ENCODE measurements at regions not wholly inside any gene's neighbourhood (a gene's known extent, or its start where the extent isn't known, plus 50 kb on each side); places are given as distances from the start of the nearest gene placed in this dataset.

DNA sequence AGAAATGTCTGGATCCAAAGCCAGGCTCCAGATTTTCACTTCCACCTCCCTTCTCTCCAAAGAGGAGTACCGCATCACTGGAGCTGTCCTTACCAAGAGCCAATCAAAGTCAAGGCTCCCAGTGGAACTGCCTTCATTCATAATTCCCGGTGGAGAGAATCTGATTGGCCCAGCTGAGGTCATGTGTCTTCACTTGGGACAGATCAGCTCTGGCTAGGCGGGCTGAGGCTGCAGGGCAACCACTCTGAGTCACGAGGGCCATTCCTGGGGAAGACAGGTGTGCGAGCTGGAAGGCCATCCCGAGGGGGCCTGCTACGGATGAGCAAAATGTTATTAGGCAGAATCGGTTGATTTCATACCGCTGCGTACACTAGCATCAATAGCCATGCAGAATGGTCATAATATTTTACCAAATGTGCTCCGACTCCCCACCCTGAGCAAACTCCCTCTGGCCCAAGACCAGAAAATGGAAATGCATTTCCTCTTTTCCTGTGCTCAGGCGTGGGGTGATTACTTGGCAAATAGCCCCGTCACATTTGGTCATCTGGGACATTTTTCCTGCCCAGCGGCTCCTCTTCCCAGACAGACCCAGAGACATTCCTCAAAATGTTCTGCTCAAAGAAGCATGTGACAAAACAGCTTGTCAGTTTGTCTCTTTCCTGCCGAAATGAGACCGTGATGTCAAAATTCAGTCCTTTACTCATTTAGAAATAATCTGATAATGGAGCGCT lies 111.1 kb downstream of the AIPL1 start:
- no peak for DNase-seq

DNA sequence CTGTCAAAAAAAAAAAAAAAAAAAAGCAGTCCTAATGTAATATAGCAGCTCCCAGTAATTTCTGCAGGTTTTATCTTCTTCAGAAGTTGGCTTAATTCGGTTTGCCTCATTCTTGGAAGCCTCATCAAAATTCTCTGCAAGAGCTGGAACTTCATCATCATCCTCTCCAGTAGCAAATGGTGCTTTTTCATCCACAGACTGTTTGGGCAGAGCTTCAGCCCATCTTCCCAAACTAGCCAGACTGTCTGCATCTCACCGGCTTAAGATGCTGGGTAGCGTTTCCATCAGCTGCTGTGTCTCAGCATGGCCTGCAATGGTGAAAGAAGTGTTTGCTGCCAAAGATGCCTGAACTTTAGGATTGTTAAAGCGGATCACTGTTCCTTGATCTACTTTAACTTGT lies 112.6 kb downstream of the AIPL1 start:
- no peak for DNase-seq

DNA sequence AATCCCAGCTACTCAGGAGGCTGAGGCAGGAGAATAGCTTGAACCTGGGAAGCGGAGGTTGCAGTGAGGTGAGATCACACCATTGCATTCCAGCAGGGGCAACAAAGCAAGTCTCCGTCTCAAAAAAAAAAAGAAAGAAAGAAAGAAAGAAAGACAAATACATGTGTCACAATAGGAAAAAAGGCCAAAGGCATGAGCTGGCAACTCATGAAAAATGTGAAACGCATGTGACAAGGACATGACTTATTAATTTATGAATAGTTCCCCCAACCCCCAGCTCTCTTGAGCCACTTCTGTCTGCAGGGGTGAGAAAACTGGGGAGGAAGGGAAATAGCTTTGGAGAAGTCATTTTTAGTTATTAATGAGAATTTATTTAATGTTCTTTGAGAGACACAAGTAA lies 120.6 kb downstream of the AIPL1 start:
- DNase-seq, result no peak

DNA sequence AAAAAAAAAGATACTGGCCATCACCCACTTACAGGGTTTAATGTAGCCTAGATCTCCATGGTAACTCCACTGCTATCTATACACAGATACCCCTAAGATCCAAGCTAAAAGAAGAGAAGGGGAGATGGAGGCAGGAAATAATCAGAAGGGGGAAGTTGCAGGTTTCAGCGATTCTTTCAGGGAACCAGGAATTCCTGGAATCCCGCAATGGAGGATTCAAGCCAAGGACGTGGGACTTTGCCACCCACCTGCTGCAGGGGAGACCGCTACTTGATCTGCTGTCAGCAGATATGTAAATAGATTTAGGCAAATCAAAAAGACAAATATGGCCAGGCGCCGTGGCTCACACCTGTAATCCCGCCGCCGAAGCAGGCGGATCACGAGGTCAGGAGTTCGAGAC lies 121.1 kb downstream of the AIPL1 start:
- no peak for DNase-seq

DNA sequence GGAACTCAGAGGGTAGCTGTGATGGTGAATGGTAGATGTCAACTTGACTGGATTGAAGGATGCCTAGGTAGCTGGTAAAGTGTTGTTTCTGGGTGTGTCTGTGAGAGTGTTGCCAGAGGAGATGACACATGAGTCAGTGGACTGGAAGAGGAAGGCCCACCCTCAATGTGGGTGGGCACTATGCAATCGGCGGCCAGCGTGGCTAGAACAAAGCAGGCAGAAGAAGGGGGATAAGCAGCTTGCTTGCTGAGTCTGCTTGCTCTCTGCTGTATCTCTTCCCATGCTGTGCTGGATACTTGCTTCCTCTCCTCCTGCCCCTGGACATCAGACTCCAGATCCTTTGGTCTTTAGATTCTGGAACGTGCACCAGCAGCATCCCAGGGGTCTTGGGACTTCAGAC lies 128.1 kb downstream of the AIPL1 start:
- DNase-seq, result no peak

DNA sequence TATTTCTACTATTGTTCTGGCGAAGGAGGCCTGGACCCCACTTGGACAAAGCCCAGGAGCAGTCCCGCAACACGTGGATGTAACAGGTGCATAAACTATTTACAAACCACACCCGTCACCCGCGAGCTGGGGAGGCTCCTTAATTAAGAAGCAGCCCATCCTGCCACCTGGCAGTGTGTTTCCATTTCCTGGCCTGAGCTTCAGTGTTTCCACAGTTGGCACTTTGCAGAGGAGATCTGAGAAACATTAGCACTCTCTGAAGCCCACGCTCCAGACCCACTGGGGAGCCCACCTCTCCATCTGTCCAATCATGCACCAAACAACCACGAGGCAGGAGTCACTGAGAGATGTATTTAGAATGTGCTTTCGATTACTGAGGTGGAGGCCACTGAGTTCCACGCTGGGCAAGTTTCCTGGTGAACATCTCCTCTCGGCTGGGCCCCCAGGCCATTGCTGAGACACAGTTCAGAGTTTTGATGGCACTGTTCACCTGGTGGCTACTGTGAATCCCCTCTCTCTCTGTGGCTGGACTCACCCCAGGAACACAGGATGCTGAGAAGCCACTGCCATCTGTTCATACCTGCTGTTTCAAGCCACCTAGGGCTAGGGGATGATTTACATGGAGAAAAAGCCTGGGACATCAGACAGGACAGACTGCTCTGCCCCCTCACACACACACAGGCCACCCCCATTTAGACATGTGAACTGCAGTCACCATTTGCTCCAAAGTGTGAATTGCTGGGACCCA lies 129.1 kb downstream of the AIPL1 start:
- DNase-seq, result no peak

DNA sequence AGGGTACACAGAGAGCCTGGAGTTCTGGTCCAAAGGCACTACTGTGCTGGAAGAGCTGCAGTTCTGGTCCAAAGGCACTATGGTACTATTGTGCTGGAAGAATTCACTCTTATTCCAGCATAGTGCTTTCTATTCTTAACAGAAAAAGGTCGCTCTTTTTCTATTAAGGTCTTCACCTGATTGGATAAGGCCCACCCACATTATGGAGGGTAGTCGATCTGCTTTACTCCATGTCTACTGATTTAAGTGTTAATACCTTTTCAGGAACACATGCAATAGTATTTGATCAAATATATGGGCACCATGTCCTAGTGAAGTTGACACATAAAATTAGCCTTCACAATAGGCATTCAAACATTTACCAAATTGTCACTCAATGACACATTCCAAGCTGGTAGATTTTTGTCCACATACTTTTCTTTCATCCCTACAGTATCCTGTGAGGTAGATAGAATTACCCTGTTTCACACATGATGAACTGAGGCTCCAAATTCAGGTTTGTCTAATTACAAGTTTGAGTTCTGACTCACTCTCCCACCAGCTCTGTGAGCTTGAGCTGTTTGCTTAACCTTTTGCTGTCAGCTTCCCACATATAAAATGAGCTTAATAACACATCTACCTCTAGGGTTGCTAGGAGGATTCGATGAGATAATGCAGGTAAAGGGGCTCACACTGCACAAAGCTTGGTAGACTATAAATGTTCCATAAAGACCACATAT lies 129.9 kb downstream of the AIPL1 start:
- DNase-seq, result no peak

DNA sequence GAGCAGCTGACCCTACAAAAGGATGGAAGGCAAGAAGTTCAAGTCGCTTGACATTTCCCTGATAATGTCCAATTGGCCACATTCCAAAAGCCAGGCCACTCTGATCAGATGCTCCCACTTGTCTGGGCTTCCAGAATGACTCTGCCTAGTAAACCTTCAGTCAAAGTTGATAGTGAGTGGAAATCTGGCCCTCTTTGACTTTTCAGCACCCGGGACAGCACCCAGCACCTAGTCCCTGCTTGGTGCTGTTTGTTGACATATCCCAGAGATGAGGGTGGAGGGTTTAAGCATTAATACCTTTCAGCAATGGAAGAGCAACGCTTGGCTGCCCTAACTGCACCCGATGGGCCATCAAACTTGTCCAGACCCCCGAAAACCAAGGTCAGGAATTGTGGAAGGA lies 131.3 kb downstream of the AIPL1 start:
- DNase-seq, result peak; percentile 54

DNA sequence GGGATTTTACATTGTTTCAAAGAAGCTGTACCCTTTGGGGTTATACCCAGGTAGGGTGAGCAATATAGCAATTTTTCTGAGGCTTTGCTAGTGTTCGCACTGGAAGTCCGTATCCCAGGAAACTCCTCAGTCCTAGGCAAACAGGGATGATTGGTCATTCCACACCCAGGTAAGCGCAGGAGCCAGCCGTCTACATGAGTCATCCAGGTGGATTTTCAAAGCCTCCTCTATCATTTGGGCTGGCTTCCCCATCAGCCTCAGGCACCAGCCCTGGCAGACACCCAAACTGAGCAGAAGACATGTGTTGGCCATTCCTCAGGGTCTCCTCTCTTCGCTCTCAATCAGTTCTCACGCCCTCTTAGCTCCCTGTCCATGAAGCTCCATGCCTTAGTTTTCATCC lies 135.6 kb downstream of the AIPL1 start:
- DNase-seq, result no peak

DNA sequence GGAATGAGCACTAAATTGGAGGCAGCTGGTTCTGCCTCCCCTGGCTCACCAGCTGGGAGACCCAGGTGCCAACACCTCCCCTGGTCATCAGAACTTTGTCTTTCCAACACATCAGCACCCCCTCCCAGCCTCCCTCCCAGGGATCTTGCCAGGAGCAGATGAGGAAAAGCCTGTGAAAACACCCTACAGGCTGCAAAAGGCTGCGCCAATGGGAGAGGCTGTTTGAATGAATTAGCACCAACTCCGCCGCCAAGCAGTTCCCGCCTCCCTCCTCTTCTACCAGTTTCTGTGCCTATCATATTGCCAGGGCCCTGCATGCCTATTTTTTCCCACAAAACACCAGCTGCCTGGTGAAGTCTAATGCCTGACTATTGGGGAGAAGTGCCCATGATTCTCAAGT lies 137.0 kb downstream of the AIPL1 start:
- DNase-seq, result no peak

DNA sequence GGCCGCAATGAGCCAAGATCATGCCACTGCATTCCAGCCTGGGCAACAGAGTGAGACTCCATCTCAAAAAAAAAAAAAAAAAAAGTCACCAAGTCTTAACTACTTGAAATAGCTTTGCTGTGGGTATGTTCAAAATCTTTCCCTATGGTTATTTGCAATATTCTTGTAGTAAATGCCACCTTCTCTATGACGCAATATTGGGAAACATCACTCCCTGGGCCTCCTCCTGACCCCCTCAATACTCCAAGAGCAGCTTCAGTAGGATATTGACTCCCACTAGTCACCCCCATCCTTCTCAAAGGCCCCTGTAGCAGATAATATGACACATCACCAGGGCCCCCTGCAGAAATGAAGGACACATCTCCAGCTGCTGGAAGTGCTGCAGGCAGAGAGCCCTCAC lies 137.8 kb downstream of the AIPL1 start:
- no peak for DNase-seq

DNA sequence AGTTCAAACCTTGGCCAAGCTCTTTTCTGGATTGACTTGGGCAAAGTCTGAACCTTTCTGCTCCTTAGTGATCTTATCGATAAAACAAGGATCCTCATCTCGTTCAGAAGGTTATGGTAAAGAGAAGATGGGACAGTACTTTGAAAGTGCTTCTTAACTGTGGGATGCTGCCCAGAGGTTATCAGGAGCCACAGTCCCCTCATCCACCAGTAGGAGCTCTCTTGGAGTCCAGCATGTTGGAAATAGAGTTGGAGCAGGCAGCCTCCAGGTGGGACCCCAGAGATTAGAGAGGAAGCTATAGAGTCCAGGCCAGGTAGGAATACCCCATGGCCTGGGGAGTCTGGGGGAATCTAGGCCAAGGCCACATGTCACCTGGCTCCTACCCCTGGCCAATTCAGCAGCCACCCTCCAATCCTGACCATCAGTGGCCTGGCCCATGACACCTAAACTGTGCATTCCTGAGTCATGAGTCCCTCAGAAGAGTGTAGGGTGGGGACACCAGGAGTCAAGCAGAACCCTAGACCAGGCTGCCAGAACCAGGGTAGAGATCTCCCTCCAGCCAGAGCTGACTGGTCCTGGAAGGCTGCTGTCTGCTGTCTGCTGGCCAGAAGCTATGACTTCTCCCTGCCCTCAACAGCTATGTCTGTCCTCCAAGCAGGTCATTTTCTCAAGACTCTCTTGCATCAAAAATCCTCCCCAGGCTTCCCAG lies 144.3 kb downstream of the AIPL1 start:
- no peak for DNase-seq

DNA sequence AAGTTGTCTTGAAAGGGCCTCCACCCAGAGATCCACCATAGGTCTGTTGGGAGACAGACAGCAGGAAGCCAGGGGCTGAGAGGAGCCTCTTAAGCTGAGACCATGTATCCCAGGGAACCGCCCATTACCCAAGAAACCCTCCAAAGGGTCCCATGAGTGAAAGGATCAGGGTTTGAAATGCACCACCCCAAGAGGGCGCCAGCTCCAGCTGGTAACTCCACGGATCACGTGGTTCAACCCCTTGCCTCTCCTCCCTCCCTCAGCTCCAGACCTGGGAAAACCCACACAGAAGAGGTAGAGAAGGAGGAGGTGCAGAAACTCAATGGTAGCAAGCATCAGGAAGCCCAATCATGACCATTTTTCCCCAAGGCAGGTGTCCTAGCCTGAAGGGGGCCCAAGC lies 148.7 kb downstream of the AIPL1 start:
- DNase-seq, result peak; percentile 5

DNA sequence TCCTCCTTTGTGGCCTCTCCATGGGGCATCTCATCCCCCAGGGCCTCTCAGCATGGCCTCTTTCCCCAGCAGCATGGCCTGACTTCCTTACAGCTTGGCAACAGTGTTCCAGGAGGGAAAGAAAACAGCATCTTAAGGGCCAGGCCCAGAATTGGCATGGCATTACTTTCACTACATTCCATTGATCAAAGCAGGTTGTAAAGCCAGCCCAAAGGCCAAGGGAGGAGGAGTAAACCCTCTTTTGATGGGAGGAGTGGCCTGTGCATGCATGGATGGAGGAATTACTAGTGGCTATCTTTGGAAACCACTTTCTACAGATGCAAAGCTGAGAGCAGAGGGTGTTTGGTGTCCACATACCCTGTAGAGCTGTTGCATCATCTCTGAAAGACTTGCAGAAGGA lies 149.4 kb downstream of the AIPL1 start:
- DNase-seq, result no peak

DNA sequence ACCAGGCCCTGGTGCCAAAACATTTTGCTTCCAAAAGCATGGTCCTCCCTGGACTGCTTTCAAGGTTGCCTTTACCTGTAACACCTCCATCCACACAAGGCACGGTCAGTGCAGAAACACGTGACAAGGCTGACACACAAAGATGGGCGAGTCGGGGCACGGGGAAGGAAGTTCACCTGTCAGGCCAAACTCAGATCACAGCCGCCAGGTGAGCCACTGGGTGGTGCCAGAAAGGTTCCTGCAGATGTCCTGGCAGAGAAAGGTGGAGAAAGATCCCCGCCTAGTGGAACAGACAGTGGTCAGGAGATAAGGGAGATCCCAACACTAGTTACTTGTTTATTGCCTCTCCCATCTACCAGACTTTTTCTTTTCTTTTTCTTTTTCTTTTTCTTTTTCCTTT lies 155.3 kb downstream of the AIPL1 start:
- no peak for DNase-seq

DNA sequence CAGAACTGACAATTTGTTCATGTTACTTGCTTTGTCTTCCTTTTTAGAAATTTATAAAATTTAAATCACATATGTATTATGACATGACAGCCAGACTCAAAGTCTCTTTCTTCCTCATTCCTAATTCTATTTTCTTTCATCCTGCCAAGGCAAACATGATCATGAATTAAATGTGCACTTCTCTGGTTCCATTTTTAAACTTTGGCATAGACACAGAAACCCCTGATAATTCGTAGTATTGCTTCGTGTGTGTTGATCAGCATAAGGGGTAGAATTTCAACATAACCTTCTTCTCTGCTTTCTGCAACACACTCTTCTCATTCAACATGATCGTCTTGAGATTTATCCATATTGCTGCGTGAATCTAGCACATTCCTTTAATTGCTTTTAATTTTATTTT lies 156.5 kb downstream of the AIPL1 start:
- no peak for DNase-seq

DNA sequence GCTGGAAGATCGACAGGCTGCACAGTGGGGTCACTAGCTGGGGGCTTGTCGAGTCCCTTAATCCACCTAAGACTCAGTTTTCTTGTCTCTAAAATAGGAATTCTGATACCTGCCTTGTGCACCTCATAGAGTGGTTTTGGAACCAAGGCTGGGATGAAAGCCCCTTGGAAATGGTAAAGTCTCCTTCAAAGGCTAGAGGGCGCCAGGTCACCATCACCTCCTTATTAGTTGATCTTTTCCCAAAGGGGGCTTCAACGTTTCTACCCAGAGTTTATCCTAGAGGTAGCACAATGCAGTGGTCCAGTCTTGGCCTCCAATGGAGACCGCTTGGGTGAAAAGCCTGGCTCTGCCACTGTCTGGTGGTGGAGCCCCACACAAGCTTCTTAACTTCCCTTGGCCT lies 158.2 kb downstream of the AIPL1 start:
- no peak for DNase-seq

DNA sequence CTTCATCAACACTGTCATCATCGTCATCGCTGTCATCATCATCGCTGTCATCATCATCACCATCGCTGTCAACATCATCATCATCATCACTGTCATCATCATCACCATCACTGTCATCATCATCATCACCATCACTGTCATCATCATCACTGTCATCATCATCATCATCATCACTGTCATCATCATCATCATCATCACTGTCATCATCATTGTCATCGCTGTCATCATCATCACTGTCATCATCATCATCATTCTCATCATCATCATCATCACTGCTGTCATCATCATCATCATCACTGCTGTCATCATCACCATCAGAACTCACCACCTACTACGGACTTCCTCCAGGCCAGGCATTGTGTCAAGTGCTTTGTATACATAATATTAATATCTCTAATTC lies 160.6 kb downstream of the AIPL1 start:
- DNase-seq, result no peak

DNA sequence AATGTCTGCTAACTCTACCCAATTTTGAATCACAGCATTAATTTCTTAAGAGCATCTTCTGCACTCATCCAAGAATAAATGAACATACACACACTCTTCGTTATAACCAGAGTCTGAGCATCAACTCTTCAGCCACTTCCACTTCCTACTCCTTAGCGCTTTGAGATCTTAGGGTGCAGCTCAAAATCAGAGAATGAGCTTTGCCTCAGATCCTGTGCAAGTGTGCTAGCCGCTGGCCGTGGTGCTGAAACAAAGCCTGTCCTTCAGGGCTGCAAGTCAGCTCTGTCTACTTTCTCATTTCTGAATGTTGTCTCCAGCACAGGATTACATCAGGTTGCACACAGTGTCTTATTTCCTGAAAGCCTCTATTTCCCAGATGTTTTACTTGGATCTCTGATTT lies 165.4 kb downstream of the AIPL1 start:
- DNase-seq, result peak; percentile 67

DNA sequence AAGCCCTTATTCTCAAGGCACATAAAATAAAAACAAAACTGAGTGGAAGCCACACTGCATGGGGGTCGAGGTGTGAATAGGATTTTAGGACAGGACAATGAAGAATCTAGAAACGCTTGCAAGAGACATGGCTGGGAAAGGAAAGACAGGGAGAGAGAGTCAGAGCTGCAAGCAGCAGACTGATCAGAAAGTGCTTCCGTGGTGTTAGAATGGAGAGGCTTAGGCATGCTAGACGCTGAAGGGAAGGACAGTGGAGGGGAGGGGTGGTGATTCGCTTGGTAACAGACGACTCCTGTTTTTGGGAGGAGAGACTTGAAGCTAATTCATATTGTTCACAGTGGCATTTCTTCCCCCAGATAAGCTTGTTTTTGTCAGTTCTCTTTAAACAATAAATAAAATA lies 173.5 kb downstream of the AIPL1 start:
- DNase-seq, result no peak

DNA sequence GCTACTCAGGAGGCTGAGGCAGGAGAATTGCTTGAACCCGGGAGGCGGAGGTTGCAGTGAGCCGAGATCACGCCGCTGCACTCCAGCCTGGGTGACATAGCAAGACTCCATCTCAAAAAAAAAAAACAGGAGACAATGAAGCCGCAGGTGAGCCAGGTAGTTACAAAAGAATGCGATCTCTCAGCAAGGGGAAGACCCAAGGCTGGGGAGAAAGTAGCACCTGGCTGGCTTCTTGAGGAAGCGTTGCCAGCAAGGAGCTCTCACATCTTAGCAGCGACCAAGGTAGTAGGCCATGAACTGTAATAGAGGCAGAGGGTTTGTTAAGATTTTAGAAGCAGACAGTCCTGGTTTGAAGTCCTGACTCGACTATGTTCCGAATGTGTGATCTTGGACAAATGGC lies 175.0 kb downstream of the AIPL1 start:
- no peak for DNase-seq

DNA sequence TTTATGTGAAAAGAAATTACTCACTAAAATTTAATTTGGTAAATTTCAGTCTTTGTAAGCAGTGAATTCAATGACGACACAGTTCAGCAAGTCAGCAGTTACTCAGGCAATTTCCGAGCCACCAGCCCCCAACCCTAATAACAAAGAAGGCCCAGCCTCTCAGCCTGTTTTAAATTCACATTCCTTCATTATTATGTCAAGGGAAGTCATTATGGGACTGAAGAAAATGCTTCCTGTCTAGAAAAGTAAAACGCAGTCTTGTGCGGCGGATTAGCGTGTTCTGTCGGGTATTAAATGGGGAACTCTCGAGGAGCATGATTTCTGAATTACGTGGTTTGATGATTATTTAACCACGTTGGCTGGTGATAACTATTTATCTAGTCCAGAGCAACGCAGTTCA lies 177.6 kb downstream of the AIPL1 start:
- no peak for DNase-seq

DNA sequence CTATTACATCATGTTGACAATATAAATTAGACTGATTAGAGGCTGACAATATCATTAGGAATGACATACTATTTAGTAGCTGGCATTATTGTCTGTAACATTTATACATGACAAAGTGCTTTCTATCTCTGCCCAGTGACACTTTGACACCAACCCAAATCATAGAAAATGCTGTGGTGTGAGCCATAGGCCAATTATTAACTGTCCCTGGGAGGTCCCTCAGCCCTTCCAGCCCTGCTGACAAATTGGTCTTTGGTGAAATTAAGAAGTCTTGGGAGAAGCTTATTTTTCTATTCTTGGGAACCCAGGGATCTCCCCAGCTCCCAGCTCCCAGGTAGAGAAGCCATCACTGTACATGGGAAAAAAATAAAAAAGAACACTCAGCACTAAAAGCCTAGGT lies 179.6 kb downstream of the AIPL1 start:
- no peak for DNase-seq

DNA sequence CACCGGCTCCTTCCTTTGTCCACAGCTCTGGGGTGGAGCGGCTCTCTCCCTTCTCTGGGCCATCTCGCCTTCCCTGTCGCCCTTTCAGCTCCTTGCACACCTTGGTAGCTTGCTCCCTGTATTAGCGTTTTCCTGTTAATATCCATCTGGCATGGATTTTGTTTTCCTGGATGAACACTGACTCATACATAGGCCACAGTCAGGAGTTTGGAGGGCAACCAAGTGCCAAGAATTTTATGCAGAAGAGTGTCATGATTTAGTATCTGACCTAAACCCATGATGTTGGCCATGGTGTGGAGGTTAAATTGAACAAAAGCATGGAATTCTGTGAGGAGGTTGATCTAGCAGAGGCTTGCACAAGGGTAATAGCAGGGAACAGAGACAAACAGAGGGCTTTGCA lies 180.9 kb downstream of the AIPL1 start:
- no peak for DNase-seq
